GM06990 (cell line): ENCODE measurements at regions not wholly inside any gene's neighbourhood (a gene's known extent, or its start where the extent isn't known, plus 50 kb on each side); places are given as distances from the start of the nearest gene placed in this dataset.
"Not testable (repeated sequence)": the region's sequence is repeated elsewhere in the genome, so short reads cannot be mapped to it uniquely, and the experiment has no call there.

Experiments used
- DNase-seq: peaks from one replicate; pipeline ENCODE4 v3.0.0-alpha.2; 2011; ENCODE audit not compliant: insufficient read length; ENCODE audit errors: extremely low read depth
- H3K27me3 ChIP-seq: replicated peaks from 2 replicates; pipeline ENCODE4 v1.6.0; 2011; ENCODE audit warnings: low read length; ENCODE audit not compliant: control insufficient read depth, insufficient read depth
- H3K36me3 ChIP-seq: 2 replicates; pipeline ENCODE4 v1.5.1; 2011; ENCODE audit warnings: low read length; ENCODE audit not compliant: control insufficient read depth, insufficient read depth
- H3K4me3 ChIP-seq: replicated peaks from 2 replicates; pipeline ENCODE4 v1.5.1; 2011; ENCODE audit warnings: low read depth, mild to moderate bottlenecking, control low read depth, low read length
- CTCF ChIP-seq: IDR thresholded peaks from 2 replicates; pipeline ENCODE4 v1.5.1; 2011; ENCODE audit warnings: low read length, control low read depth, mild to moderate bottlenecking, inconsistent platforms; ENCODE audit not compliant: insufficient read depth, poor library complexity, severe bottlenecking

- no peaks in the 10 kb centered on the region for H3K36me3 ChIP-seq
- H3K4me3 ChIP-seq: no peak overlapping the region
- DNase-seq: no peak
- no peak for TF ChIP-seq CTCF
- no peaks in the 10 kb centered on the region for H3K27me3 ChIP-seq
Observed at GRCh38 chr2:117323331-117323730, 491.2 kb upstream of the DDX18 start.

- H3K36me3 ChIP-seq: no peaks in the 10 kb centered on the region
- H3K27me3 ChIP-seq: no peaks in the 10 kb centered on the region
- no peak overlapping the region for H3K4me3 ChIP-seq
- DNase-seq: no peak
- no peak for TF ChIP-seq CTCF
Observed at GRCh38 chr2:117330641-117331040, 483.9 kb upstream of the DDX18 start.

GRCh38 chr2:117335967-117336366 lies 478.5 kb upstream of the DDX18 start:
- Histone ChIP-seq H3K36me3 (no peaks in the 10 kb centered on the region), H3K4me3 (no peak overlapping the region), H3K27me3 (no peaks in the 10 kb centered on the region)
- TF ChIP-seq CTCF: no peak
- no peak for DNase-seq

GRCh38 chr2:117336496-117336895 lies 478.0 kb upstream of the DDX18 start:
- Histone ChIP-seq H3K27me3 (no peaks in the 10 kb centered on the region), H3K36me3 (no peaks in the 10 kb centered on the region), H3K4me3 (no peak overlapping the region)
- DNase-seq: no peak
- TF ChIP-seq CTCF: no peak

- H3K27me3 ChIP-seq, H3K36me3 ChIP-seq, H3K4me3 ChIP-seq, DNase-seq: not testable (repeated sequence)
Observed at GRCh38 chr2:117337981-117338380, 476.5 kb upstream of the DDX18 start.

- no peak overlapping the region for H3K4me3 ChIP-seq
- H3K36me3 ChIP-seq: no peaks in the 10 kb centered on the region
- H3K27me3 ChIP-seq: no peaks in the 10 kb centered on the region
- DNase-seq: no peak
- TF ChIP-seq CTCF: no peak
Observed at GRCh38 chr2:117339980-117340379, 474.5 kb upstream of the DDX18 start.

- no peaks in the 10 kb centered on the region for H3K27me3 ChIP-seq
- no peak for DNase-seq
- no peaks in the 10 kb centered on the region for H3K36me3 ChIP-seq
- no peak for TF ChIP-seq CTCF
- no peak overlapping the region for H3K4me3 ChIP-seq
Observed at GRCh38 chr2:117341690-117342089, 472.8 kb upstream of the DDX18 start.
